ENCODE measurements at regions not wholly inside any gene's neighbourhood (a gene's known extent, or its start where the extent isn't known, plus 50 kb on each side); places are given as distances from the start of the nearest gene placed in this dataset.
"Not testable (repeated sequence)": the region's sequence is repeated elsewhere in the genome, so short reads cannot be mapped to it uniquely, and the experiment has no call there.

- DNase-seq (ENCODE audit: low read depth), result no peak
These were observed 52.7 kb upstream of the LARP1 start for GRCh38 chr5:154702477-154702876.

- DNase-seq (ENCODE audit: low read depth), result not testable (repeated sequence)
These were observed 53.5 kb upstream of the LARP1 start for GRCh38 chr5:154701725-154702124.

- DNase-seq (ENCODE audit: low read depth), result no peak
These were observed 54.0 kb upstream of the LARP1 start for GRCh38 chr5:154701181-154701580.

- DNase-seq (ENCODE audit: low read depth), result not testable (repeated sequence)
These were observed 54.8 kb upstream of the LARP1 start for GRCh38 chr5:154700289-154700928.

GRCh38 chr5:154698763-154699162, 56.4 kb upstream of the LARP1 start:
- no peak for DNase-seq (ENCODE audit: low read depth)

GRCh38 chr5:154697371-154697770, 57.8 kb upstream of the LARP1 start:
- no peak for DNase-seq (ENCODE audit: low read depth)

GRCh38 chr5:154696891-154697290, 58.3 kb upstream of the LARP1 start:
- no peak for DNase-seq (ENCODE audit: low read depth)

- no peak for DNase-seq (ENCODE audit: low read depth)
These were observed 61.0 kb upstream of the LARP1 start for GRCh38 chr5:154694159-154694558.

GRCh38 chr5:154690488-154690887, 64.7 kb upstream of the LARP1 start:
- DNase-seq (ENCODE audit: low read depth), result no peak

- no peak for DNase-seq (ENCODE audit: low read depth)
These were observed 68.7 kb upstream of the LARP1 start for GRCh38 chr5:154686490-154686889.

- no peak for DNase-seq (ENCODE audit: low read depth)
These were observed 71.9 kb upstream of the LARP1 start for GRCh38 chr5:154683101-154683880.

- no peak for DNase-seq (ENCODE audit: low read depth)
These were observed 75.7 kb upstream of the LARP1 start for GRCh38 chr5:154679501-154679900.

GRCh38 chr5:154677921-154678320, 77.3 kb upstream of the LARP1 start:
- DNase-seq (ENCODE audit: low read depth), result no peak

- no peak for DNase-seq (ENCODE audit: low read depth)
These were observed 78.7 kb upstream of the LARP1 start for GRCh38 chr5:154676508-154676907.

- no peak for DNase-seq (ENCODE audit: low read depth)
These were observed 81.1 kb upstream of the LARP1 start for GRCh38 chr5:154674029-154674428.

- DNase-seq (ENCODE audit: low read depth), result no peak
These were observed 81.7 kb upstream of the LARP1 start for GRCh38 chr5:154673506-154673905.

- not testable (repeated sequence) for DNase-seq (ENCODE audit: low read depth)
These were observed 85.3 kb upstream of the LARP1 start for GRCh38 chr5:154669913-154670312.

GRCh38 chr5:154669402-154669801, 85.8 kb upstream of the LARP1 start:
- DNase-seq (ENCODE audit: low read depth), result no peak

GRCh38 chr5:154664869-154665268, 90.3 kb upstream of the LARP1 start:
- DNase-seq (ENCODE audit: low read depth), result no peak

- no peak for DNase-seq (ENCODE audit: low read depth)
These were observed 91.8 kb upstream of the LARP1 start for GRCh38 chr5:154663424-154663823.

GRCh38 chr5:154654486-154655371, 100.4 kb upstream of the LARP1 start:
- DNase-seq (ENCODE audit: low read depth), result no peak

GRCh38 chr5:154653764-154654485, 101.3 kb upstream of the LARP1 start:
- DNase-seq (ENCODE audit: low read depth), result no peak
